Left lobe of liver (tissue), 2 donors: ENCODE measurements at regions not wholly inside any gene's neighbourhood (a gene's known extent, or its start where the extent isn't known, plus 50 kb on each side); places are given as distances from the start of the nearest gene placed in this dataset.

Source experiments
- ATAC-seq: fragments of 200-7000 bp; cut with Tn5 transposase; one replicate; pipeline ENCODE4 v1.9.1; 2020; ENCODE audit warnings: mild to moderate bottlenecking, moderate library complexity
- DNase-seq: peaks from one replicate; pipeline ENCODE4 v3.0.0-alpha.2; 2020; ENCODE audit warnings: low spot score
- donor health status: DM: no; HTN: no; CAD: no; lungs with moderate emphysema.
- donor health status: DM: no; HTN: yes; CAD: no.

GRCh38 chr6:47152666-47153403 lies 110.7 kb upstream of the ADGRF1 start:
- ATAC-seq (no peak), DNase-seq (no peak)

DNA sequence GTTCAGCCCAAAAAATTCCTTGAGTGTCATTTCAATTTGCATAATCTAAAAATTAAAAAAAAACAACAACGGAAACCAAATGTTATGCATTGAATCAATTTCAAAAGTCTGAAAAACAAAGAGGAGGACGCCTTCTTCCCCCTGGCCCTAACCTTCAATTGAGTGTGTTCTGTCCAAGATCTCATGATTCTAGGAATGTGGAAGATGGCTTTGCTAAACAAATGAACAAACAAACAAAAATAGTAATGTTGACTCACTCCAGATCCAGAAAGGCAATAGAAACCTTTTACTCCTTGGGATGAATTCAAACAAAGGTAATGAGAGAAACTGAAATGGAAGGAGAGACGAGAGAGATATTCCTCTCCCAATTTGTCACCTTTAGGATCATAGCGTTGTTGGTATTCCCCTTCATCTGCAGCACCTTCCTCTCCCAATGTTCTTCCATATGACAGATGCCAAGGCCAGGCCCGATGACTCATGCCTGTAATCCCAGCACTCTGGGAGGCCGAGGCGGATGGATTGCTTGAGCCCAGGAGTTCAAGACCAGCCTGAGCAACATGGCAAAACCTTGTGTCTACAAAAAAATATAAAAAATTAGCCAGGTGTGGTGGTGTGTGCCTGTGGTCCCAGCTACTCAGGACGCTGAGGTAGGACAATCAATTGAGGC lies 109.2 kb upstream of the ADGRF1 start:
- DNase-seq (no peak), ATAC-seq (no peak)

DNA sequence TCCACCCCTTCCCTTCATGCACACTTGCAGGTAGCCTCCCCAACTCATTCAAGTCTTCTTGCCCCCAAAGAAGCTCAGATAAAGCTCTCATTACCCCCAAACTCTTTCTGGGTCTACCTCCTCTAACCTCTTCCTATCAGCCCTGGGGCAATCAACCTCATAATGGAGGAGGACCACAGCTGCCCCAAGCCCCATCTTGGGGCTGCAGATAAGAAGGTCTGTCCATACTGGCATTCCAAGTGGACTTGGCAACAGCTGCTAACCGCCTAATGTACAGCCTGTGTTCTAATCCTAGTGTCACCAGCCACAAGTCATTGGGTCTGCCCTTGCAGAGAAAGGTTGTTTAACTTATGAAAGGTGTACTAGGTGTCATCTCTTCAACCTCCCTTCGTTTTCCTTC lies 107.4 kb upstream of the ADGRF1 start:
- ATAC-seq (no peak), DNase-seq (no peak)

- DNase-seq (no peak), ATAC-seq (no peak)
Measured at GRCh38 chr6:47149066-47149465, 106.9 kb upstream of the ADGRF1 start.

- DNase-seq (no peak), ATAC-seq (no peak)
Measured at GRCh38 chr6:47147836-47148344, 105.8 kb upstream of the ADGRF1 start.

DNA sequence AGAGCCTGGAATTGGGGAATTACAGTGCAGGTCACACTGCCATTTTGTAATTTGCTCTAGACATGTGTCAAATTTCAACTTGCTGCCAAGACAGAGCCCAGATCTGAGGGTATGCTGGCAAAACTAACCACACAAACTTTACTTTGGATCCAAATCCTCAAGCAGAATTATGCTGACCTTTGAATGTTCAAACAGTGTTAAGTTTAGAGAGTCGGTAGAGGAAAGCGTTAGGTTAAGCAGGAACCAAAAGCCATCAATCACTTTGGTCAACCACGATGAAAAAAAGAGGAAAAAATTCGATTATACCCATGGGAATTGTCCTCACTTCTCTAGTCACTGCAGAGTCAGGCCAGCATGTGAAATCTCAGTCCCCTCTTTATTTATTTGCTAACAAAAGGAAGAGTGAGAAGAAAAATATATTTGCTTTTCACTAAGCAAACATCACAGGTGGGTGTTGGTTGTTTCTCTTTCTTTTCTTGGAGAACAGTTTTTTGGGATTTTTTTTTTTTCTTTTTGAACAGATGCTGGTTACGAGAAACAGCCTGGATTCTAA lies 105.1 kb upstream of the ADGRF1 start:
- DNase-seq: no peak
- ATAC-seq: peak; percentile 89

DNA sequence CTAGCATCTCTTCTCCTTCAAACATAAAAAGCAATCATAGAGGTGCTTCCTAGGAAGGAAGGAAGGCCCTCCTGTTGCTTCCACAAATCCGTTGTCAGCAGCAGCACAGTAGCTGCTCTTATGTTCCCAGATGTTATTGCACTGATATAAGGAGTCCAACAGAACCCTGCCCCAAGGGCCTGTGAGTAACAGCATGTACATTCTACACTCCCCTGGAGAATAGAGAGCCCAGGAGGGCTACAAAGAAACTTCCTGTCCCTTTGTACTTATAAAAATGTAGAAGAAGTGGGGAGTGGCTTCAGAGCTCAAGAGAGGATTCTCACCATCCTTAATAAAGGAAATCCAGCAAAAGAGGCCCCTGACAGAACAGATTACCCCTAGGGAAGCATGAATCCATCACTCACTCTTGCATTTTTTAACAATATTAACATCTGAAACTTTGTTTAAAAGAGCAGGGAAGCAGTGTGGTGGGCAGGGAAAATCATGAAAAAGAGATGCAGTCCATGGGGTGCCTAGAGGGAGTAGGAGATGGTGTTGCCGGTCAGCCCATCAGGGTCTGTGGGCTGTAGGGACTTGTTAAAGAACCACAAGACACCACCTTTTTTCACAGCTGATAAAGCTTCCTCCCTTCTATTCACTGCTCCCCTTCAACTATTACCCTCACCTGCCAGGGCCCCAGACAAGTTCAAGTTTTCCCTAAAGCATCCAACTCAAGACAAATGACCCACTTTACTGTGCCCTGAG lies 104.5 kb upstream of the ADGRF1 start:
- ATAC-seq (no peak), DNase-seq (no peak)

DNA sequence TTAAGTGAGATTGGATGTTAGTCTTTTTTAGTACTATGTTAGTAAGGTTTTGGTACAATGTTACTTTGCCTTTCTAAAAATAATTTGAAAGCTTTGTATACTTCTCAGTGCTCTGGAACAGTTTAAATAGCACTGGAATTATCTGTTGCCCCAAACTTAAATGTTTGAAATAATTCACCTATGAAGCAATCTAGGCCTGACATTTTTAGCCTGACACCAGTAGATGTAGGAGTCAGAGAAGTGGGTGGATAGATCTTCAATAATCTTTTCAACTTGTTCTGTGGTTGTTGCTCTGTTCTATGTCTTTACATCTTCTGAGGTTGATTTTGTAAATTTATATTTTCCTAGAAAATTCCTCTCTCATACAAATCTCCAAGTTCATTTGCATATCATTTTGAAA lies 103.1 kb upstream of the ADGRF1 start:
- no peak for DNase-seq
- ATAC-seq: no peak

GRCh38 chr6:47144306-47144705 lies 102.2 kb upstream of the ADGRF1 start:
- ATAC-seq (no peak), DNase-seq (no peak)

DNA sequence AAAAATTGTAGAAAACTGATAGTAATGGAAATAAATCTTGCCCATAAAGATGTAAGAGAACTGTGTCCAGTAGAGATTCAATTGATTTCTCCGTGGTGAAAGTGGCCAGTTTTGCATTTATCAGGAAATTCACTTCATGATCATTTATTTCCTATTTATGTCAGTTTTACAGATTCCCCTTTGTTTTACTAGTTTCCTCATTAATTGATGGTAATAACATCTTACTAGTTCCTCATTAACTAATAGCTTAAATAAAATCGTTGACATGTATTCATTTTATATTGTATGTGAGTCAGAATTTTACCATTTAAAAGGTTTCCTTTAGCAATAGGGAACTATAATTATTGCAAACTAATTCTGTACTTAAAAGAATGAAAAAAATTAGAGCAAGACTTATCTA lies 99.8 kb upstream of the ADGRF1 start:
- ATAC-seq (no peak), DNase-seq (no peak)

GRCh38 chr6:47141171-47141570 lies 99.0 kb upstream of the ADGRF1 start:
- DNase-seq: no peak
- ATAC-seq: no peak

- no peak for ATAC-seq
- no peak for DNase-seq
Measured at GRCh38 chr6:47138046-47138445, 95.9 kb upstream of the ADGRF1 start.

DNA sequence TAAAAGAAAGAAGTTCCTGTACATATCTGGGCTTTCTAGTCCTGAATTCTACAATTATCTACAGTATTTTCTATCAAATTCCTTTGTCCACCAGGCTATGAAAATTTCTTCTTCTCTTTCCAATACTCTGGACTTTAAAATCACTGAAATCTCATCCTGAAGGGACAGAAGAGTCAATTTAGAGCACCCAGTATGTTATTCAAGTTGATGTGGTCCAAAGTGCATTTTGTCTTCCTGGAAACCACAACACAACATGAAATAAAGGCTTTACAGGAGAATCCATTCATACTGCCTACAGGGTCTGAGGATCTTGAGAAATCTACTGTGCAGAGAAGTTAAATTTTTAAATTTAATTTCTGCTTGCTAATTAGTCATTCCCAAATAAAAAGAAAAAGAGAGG lies 94.9 kb upstream of the ADGRF1 start:
- DNase-seq (no peak), ATAC-seq (no peak)

- no peak for DNase-seq
- no peak for ATAC-seq
Measured at GRCh38 chr6:47135772-47136171, 93.6 kb upstream of the ADGRF1 start.

- peak; percentile 17 for ATAC-seq
- no peak for DNase-seq
Measured at GRCh38 chr6:47134476-47135189, 92.5 kb upstream of the ADGRF1 start.

DNA sequence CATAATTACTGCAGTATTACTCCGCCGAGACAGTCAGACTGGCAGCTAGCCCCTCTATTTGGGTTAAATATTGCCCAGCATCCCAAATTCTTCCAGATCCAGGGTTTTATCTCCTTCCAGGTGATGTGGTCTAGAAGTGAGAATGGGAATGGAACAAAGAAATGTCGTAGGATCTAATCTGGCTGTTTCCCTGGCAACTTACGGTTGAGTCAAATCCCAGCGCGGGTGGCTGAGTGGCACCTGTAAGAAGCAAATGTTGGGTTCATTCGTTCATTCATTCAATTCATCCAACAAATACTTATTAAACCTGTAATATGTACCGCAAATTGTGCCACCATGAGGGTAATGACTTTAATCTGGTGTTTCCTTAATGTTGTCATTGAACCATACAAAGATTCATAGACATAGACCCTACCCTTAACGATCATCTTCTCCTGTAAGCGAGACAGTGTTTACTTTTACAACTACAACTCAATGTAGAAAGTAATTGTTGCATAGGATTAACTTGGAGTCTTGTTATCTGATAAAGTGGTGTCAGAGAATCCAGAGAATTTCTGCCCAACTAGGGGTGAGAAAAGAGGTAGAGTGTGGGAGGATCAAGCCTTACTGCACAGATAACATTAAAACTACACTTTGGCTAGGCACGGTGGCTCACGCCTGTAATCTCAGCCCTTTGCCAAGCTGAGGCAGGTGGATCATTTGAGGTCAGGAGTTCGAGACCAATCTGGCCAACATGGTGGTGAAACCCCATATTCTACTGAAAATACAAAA lies 91.3 kb upstream of the ADGRF1 start:
- DNase-seq (no peak), ATAC-seq (no peak)

- no peak for ATAC-seq
- no peak for DNase-seq
Measured at GRCh38 chr6:47132724-47133123, 90.6 kb upstream of the ADGRF1 start.

- ATAC-seq (no peak), DNase-seq (no peak)
Measured at GRCh38 chr6:47131773-47132172, 89.6 kb upstream of the ADGRF1 start.

- ATAC-seq (no peak), DNase-seq (no peak)
Measured at GRCh38 chr6:47130086-47130485, 88.0 kb upstream of the ADGRF1 start.

DNA sequence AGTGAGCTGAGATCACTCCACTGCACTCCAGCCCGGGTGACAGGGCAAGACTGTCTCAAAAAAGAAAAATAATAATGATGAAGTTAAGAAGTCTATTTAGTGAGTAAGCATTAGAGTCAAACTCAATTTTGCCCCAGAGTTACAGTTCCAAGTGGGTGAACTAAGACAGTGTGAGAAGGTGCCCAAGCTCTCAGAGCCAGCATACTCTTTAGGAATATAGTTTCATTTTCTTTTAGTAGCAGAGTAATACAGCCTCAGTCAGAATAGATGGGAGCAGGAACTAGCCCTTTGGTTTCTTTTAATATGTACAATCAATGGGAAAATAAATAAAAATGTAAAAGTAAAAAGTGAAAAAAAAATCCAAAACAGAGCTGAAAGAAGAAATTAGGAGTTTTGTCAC lies 87.0 kb upstream of the ADGRF1 start:
- no peak for ATAC-seq
- no peak for DNase-seq
